Stomach (tissue), 4 donors: ENCODE measurements at regions not wholly inside any gene's neighbourhood (a gene's known extent, or its start where the extent isn't known, plus 50 kb on each side); places are given as distances from the start of the nearest gene placed in this dataset.

ENCODE experiments used
- EP300 ChIP-seq: sonication (generic); formaldehyde crosslinking; IDR thresholded peaks from one replicate; pipeline ENCODE4 v1.6.1; 2017; ENCODE audit warnings: antibody characterized with exemption
- TF ChIP-seq, protein P1 (sequence below), 7 experiments: fragments of 450-650 bp in 4 of 7; fragments of 200-600 bp in 3 of 7; sonication (generic) in 3 of 7; IDR thresholded peaks; one replicate each; pipeline ENCODE4 v1.5.1; 2016 to 2019; ENCODE audit warnings: antibody characterized with exemption in 7 of 7, control low read depth in 2 of 7, mild to moderate bottlenecking in 1 of 7

DNA sequence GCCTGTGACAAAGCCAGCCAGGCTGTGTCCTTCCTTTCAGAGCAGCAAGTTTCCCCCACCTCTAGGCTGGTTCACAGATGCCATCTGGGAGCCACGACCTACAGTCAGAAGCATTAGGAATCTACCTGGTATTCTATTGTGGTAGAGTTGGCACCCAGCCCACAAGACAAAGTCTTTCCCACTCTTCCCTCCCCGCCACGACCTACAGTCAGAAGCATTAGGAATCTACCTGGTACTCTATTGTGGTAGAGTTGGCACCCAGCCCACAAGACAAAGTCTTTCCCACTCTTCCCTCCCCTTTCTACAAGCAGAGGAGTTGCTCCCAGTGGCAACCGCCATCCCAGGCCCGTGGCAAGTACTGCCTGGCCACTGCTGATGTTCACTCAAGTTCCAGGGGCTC lies 157.8 kb upstream of the TNC start:
- TF ChIP-seq, protein P1, sequence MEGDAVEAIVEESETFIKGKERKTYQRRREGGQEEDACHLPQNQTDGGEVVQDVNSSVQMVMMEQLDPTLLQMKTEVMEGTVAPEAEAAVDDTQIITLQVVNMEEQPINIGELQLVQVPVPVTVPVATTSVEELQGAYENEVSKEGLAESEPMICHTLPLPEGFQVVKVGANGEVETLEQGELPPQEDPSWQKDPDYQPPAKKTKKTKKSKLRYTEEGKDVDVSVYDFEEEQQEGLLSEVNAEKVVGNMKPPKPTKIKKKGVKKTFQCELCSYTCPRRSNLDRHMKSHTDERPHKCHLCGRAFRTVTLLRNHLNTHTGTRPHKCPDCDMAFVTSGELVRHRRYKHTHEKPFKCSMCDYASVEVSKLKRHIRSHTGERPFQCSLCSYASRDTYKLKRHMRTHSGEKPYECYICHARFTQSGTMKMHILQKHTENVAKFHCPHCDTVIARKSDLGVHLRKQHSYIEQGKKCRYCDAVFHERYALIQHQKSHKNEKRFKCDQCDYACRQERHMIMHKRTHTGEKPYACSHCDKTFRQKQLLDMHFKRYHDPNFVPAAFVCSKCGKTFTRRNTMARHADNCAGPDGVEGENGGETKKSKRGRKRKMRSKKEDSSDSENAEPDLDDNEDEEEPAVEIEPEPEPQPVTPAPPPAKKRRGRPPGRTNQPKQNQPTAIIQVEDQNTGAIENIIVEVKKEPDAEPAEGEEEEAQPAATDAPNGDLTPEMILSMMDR (IDR thresholded peaks at IDR 0.05): no peak
- no peak for TF ChIP-seq EP300
